ENCODE measurements at regions not wholly inside any gene's neighbourhood (a gene's known extent, or its start where the extent isn't known, plus 50 kb on each side); places are given as distances from the start of the nearest gene placed in this dataset.
"Not testable (repeated sequence)": the region's sequence is repeated elsewhere in the genome, so short reads cannot be mapped to it uniquely, and the experiment has no call there.

GRCh38 chr2:180597179-180597578 is 383.2 kb upstream of the UBE2E3 start:
- TF ChIP-seq, protein P1, sequence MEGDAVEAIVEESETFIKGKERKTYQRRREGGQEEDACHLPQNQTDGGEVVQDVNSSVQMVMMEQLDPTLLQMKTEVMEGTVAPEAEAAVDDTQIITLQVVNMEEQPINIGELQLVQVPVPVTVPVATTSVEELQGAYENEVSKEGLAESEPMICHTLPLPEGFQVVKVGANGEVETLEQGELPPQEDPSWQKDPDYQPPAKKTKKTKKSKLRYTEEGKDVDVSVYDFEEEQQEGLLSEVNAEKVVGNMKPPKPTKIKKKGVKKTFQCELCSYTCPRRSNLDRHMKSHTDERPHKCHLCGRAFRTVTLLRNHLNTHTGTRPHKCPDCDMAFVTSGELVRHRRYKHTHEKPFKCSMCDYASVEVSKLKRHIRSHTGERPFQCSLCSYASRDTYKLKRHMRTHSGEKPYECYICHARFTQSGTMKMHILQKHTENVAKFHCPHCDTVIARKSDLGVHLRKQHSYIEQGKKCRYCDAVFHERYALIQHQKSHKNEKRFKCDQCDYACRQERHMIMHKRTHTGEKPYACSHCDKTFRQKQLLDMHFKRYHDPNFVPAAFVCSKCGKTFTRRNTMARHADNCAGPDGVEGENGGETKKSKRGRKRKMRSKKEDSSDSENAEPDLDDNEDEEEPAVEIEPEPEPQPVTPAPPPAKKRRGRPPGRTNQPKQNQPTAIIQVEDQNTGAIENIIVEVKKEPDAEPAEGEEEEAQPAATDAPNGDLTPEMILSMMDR (conservative IDR thresholded peaks at IDR 0.05; ENCODE audit: control insufficient read depth, insufficient read depth, low read depth, low read length): no peak
- no peak overlapping the region for H3K4me3 ChIP-seq (ENCODE audit: control insufficient read depth, low read depth, low read length)
- DNase-seq (ENCODE audit: low read depth): no peak

DNA sequence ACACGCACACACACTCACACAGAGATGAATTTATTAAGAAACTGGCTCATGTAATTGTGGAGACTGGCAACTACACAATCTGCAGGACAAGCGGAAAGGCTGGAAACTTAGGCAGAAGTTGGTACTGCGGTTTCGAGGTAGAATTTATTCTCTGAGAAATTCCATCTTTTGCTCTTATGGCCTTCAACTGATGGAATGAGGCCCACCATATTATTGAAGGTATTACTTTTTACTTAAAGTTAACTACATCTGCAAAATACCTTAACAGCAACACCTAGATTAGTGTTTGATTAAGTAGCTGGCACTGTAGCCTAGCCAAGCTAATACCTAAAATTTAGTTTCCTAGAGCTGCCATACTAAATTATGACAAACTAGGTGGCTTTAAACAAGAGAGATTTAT is 384.0 kb upstream of the UBE2E3 start:
- no peak overlapping the region for H3K4me3 ChIP-seq (ENCODE audit: control insufficient read depth, low read depth, low read length)
- TF ChIP-seq, protein P1 (conservative IDR thresholded peaks at IDR 0.05; ENCODE audit: control insufficient read depth, insufficient read depth, low read depth, low read length): no peak
- no peak for DNase-seq (ENCODE audit: low read depth)

DNA sequence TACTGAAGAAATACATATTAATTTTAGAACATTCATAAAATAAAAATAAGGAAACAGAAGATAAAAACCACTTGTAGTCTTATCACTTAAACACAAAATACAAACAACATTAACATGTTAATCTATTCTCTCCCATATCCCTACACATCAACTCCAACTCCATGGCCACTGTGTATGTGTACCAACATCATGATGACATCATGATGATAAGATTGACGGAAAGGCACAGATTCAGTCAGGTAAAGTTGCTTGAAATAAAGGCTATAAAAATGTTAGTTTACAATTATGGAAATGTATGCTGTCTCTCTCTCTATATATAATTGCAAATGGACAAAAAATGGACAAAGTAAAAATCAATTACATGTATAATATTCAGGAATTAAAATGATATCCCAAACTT is 388.5 kb upstream of the UBE2E3 start:
- no peak overlapping the region for H3K4me3 ChIP-seq (ENCODE audit: control insufficient read depth, low read depth, low read length)
- DNase-seq (ENCODE audit: low read depth): no peak
- TF ChIP-seq, protein P1 (conservative IDR thresholded peaks at IDR 0.05; ENCODE audit: control insufficient read depth, insufficient read depth, low read depth, low read length): no peak

- not testable (repeated sequence) for DNase-seq (ENCODE audit: low read depth); H3K4me3 ChIP-seq (ENCODE audit: control insufficient read depth, low read depth, low read length)
Observed at GRCh38 chr2:180591093-180591781, 389.2 kb upstream of the UBE2E3 start.

DNA sequence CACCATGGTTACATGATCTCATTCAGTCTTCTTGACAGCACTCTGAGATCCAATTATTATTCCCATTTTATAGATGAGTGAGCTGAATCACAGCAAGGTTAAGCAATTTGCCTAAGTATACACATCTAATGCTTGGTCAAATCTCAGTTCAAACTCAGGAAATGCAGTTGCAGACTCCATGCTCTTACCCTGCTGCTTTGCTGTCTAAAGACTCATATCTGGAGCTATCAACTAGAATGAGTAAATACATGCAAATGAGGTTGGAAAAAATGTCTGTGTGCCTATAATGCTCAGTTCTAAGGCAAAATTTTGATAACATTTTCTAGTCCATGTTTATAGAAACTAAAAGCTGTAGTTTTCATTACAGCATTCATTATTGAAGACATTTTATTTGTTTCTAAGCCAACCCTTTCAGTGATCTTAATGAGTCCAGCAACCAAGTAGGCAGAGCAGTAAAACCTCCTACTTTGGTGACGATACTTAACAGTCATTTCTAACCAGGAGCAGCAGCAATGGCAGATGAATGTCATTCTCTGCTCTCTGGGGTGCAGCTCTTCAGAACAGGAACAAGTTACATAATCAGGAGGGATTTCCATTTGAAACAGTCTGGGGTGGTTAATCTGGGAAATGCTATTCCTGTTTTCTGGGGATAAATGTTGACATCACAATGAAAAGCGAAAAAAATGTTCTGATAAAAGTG is 396.8 kb upstream of the UBE2E3 start:
- TF ChIP-seq, protein P1 (conservative IDR thresholded peaks at IDR 0.05; ENCODE audit: control insufficient read depth, insufficient read depth, low read depth, low read length): no peak
- no peak for DNase-seq (ENCODE audit: low read depth)
- no peak overlapping the region for H3K4me3 ChIP-seq (ENCODE audit: control insufficient read depth, low read depth, low read length)

DNA sequence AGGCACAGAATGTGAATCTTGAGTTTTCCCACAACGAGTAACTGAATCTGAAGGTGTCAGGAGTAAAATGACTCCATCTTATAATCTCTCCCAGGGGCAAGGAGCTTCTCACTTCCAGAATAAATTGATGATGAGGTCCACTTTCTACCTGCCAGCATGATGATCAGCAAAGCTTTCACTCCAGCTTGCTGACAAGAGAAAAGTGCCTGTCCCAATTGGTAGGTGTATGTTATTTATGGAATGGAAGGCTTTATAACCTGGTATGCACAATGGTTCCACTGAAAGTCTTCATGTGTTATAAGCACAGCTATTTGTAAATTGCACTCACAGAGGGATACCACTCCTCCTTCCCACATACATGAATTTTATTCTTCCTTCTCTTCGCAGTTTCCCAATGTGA is 401.0 kb upstream of the UBE2E3 start:
- no peak overlapping the region for H3K4me3 ChIP-seq (ENCODE audit: control insufficient read depth, low read depth, low read length)
- no peak for DNase-seq (ENCODE audit: low read depth)
- TF ChIP-seq, protein P1 (conservative IDR thresholded peaks at IDR 0.05; ENCODE audit: control insufficient read depth, insufficient read depth, low read depth, low read length): no peak

- no peak for DNase-seq (ENCODE audit: low read depth)
- no peak overlapping the region for H3K4me3 ChIP-seq (ENCODE audit: control insufficient read depth, low read depth, low read length)
- TF ChIP-seq, protein P1 (conservative IDR thresholded peaks at IDR 0.05; ENCODE audit: control insufficient read depth, insufficient read depth, low read depth, low read length): no peak
Observed at GRCh38 chr2:180578441-180578840, 402.0 kb upstream of the UBE2E3 start.
